ENCODE measurements at regions not wholly inside any gene's neighbourhood (a gene's known extent, or its start where the extent isn't known, plus 50 kb on each side); places are given as distances from the start of the nearest gene placed in this dataset.

DNA sequence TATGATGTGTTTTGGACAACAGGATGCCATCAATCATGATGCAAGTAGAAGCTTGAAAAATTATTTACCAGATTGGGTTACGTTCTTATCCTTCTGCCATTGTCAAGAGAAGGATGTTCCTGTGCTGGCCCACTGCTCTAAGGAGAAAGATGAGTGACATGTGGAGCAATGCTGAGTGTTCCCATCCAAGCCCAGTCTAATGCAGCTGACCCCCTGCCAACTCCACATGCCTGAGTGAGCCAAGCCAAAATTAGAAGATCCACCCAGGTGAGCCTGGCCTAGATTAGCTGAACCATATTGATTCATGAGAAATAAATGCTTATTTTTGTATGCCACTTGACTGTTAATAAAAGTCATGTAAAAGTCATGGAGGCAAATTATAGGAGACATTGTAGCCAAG, 446.5 kb downstream of the CNTN3 start:
- TF ChIP-seq PAX8 (IDR thresholded peaks at IDR 0.05) (no peak), ZZZ3 (IDR thresholded peaks at IDR 0.05; ENCODE audit: control insufficient read depth, insufficient read length, low read depth) (no peak), NR2C2 (IDR thresholded peaks at IDR 0.05; ENCODE audit: borderline replicate concordance, control insufficient read depth, insufficient read length, low read depth) (no peak), RAD51 (IDR thresholded peaks at IDR 0.05) (no peak), CBFB (IDR thresholded peaks at IDR 0.05; ENCODE audit: low read depth) (no peak), FOXK2 (IDR thresholded peaks at IDR 0.05) (no peak), RAD21 (IDR thresholded peaks at IDR 0.05; ENCODE audit: insufficient read depth, low read depth, low read length) (no peak), NFYB (IDR thresholded peaks at IDR 0.05; ENCODE audit: insufficient read depth, low read depth, low read length) (no peak)
- TF ChIP-seq, protein P1, sequence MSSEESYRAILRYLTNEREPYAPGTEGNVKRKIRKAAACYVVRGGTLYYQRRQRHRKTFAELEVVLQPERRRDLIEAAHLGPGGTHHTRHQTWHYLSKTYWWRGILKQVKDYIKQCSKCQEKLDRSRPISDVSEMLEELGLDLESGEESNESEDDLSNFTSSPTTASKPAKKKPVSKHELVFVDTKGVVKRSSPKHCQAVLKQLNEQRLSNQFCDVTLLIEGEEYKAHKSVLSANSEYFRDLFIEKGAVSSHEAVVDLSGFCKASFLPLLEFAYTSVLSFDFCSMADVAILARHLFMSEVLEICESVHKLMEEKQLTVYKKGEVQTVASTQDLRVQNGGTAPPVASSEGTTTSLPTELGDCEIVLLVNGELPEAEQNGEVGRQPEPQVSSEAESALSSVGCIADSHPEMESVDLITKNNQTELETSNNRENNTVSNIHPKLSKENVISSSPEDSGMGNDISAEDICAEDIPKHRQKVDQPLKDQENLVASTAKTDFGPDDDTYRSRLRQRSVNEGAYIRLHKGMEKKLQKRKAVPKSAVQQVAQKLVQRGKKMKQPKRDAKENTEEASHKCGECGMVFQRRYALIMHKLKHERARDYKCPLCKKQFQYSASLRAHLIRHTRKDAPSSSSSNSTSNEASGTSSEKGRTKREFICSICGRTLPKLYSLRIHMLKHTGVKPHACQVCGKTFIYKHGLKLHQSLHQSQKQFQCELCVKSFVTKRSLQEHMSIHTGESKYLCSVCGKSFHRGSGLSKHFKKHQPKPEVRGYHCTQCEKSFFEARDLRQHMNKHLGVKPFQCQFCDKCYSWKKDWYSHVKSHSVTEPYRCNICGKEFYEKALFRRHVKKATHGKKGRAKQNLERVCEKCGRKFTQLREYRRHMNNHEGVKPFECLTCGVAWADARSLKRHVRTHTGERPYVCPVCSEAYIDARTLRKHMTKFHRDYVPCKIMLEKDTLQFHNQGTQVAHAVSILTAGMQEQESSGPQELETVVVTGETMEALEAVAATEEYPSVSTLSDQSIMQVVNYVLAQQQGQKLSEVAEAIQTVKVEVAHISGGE (CRISPR knock-in tag; IDR thresholded peaks at IDR 0.05), result no peak
- TF ChIP-seq, protein P2, sequence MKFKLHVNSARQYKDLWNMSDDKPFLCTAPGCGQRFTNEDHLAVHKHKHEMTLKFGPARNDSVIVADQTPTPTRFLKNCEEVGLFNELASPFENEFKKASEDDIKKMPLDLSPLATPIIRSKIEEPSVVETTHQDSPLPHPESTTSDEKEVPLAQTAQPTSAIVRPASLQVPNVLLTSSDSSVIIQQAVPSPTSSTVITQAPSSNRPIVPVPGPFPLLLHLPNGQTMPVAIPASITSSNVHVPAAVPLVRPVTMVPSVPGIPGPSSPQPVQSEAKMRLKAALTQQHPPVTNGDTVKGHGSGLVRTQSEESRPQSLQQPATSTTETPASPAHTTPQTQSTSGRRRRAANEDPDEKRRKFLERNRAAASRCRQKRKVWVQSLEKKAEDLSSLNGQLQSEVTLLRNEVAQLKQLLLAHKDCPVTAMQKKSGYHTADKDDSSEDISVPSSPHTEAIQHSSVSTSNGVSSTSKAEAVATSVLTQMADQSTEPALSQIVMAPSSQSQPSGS (IDR thresholded peaks at IDR 0.05; ENCODE audit: low read length), result no peak
- TF ChIP-seq, protein P3, sequence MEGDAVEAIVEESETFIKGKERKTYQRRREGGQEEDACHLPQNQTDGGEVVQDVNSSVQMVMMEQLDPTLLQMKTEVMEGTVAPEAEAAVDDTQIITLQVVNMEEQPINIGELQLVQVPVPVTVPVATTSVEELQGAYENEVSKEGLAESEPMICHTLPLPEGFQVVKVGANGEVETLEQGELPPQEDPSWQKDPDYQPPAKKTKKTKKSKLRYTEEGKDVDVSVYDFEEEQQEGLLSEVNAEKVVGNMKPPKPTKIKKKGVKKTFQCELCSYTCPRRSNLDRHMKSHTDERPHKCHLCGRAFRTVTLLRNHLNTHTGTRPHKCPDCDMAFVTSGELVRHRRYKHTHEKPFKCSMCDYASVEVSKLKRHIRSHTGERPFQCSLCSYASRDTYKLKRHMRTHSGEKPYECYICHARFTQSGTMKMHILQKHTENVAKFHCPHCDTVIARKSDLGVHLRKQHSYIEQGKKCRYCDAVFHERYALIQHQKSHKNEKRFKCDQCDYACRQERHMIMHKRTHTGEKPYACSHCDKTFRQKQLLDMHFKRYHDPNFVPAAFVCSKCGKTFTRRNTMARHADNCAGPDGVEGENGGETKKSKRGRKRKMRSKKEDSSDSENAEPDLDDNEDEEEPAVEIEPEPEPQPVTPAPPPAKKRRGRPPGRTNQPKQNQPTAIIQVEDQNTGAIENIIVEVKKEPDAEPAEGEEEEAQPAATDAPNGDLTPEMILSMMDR (IDR thresholded peaks at IDR 0.05 in 2 of 3, conservative IDR thresholded peaks at IDR 0.05 in 1 of 3; ENCODE audit: control insufficient read depth in 2 of 3, extremely low read depth in 1 of 3, insufficient read depth in 1 of 3, low read depth in 3 of 3, low read length in 3 of 3), result no peak

Measured in GM12878 (cell line).